IMR-90 (cell line): ENCODE measurements at regions not wholly inside any gene's neighbourhood (a gene's known extent, or its start where the extent isn't known, plus 50 kb on each side); places are given as distances from the start of the nearest gene placed in this dataset.

ENCODE experiments used
- BHLHE40 ChIP-seq: fragments of 150-350 bp; IDR thresholded peaks from 2 replicates; pipeline ENCODE4 v1.6.1; 2016; ENCODE audit warnings: mild to moderate bottlenecking, low read depth, low read length
- CHD1 ChIP-seq: IDR thresholded peaks from 2 replicates; pipeline ENCODE4 v1.6.1; 2012; ENCODE audit warnings: low read depth, low read length, improper control_type of control experiment
- MAFK ChIP-seq: IDR thresholded peaks from 2 replicates; pipeline ENCODE4 v1.6.1; 2012; ENCODE audit warnings: low read depth, low read length, improper control_type of control experiment
- MAZ ChIP-seq: IDR thresholded peaks from 2 replicates; pipeline ENCODE4 v1.6.1; 2012; ENCODE audit warnings: low read depth, mild to moderate bottlenecking, low read length, improper control_type of control experiment, moderate library complexity, borderline replicate concordance
- MXI1 ChIP-seq: IDR thresholded peaks from 2 replicates; pipeline ENCODE4 v1.6.1; 2012; ENCODE audit warnings: low read depth, mild to moderate bottlenecking, low read length, moderate library complexity, borderline replicate concordance
- NFE2L2 ChIP-seq: fragments of 150-350 bp; IDR thresholded peaks from 2 replicates; pipeline ENCODE4 v1.6.1; 2016; ENCODE audit warnings: low read depth, mild to moderate bottlenecking, low read length
- POLR2A ChIP-seq: IDR thresholded peaks from 2 replicates; pipeline ENCODE4 v1.6.1; 2012; ENCODE audit warnings: mild to moderate bottlenecking, low read depth, low read length
- RAD21 ChIP-seq: IDR thresholded peaks from 2 replicates; pipeline ENCODE4 v1.6.1; 2012; ENCODE audit warnings: low read length, improper control_type of control experiment
- RFX5 ChIP-seq: IDR thresholded peaks from 2 replicates; pipeline ENCODE4 v1.8.0; 2012; ENCODE audit warnings: low read depth, mild to moderate bottlenecking, low read length, moderate library complexity
- SMC3 ChIP-seq: fragments of 150-350 bp; IDR thresholded peaks from 2 replicates; pipeline ENCODE4 v1.6.1; 2016; ENCODE audit warnings: low read depth, mild to moderate bottlenecking, antibody characterized with exemption, low read length, moderate library complexity
- TF ChIP-seq, protein P1 (sequence below): conservative IDR thresholded peaks from 2 replicates; pipeline ENCODE4 v1.5.1; 2012; ENCODE audit warnings: mild to moderate bottlenecking, low read depth, low read length, improper control_type of control experiment

GRCh38 chr16:63080746-63081145 is 1044.5 kb upstream of the CDH8 start:
- TF ChIP-seq, protein P1, sequence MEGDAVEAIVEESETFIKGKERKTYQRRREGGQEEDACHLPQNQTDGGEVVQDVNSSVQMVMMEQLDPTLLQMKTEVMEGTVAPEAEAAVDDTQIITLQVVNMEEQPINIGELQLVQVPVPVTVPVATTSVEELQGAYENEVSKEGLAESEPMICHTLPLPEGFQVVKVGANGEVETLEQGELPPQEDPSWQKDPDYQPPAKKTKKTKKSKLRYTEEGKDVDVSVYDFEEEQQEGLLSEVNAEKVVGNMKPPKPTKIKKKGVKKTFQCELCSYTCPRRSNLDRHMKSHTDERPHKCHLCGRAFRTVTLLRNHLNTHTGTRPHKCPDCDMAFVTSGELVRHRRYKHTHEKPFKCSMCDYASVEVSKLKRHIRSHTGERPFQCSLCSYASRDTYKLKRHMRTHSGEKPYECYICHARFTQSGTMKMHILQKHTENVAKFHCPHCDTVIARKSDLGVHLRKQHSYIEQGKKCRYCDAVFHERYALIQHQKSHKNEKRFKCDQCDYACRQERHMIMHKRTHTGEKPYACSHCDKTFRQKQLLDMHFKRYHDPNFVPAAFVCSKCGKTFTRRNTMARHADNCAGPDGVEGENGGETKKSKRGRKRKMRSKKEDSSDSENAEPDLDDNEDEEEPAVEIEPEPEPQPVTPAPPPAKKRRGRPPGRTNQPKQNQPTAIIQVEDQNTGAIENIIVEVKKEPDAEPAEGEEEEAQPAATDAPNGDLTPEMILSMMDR = no peak
- TF ChIP-seq BHLHE40 (no peak), MAFK (no peak), MXI1 (no peak), RFX5 (no peak), RAD21 (no peak), CHD1 (no peak), POLR2A (no peak), MAZ (no peak), SMC3 (no peak), NFE2L2 (no peak)
